GM06990 (cell line): ENCODE measurements at regions not wholly inside any gene's neighbourhood (a gene's known extent, or its start where the extent isn't known, plus 50 kb on each side); places are given as distances from the start of the nearest gene placed in this dataset.
A peak's percentile ranks its signal among the peaks of the same experiment; 100 is the strongest.

Experiments
- DNase-seq: peaks from one replicate; pipeline ENCODE4 v3.0.0-alpha.2; 2011; ENCODE audit not compliant: insufficient read length; ENCODE audit errors: extremely low read depth
- H3K27me3 ChIP-seq: replicated peaks from 2 replicates; pipeline ENCODE4 v1.6.0; 2011; ENCODE audit warnings: low read length; ENCODE audit not compliant: control insufficient read depth, insufficient read depth
- H3K36me3 ChIP-seq: 2 replicates; pipeline ENCODE4 v1.5.1; 2011; ENCODE audit warnings: low read length; ENCODE audit not compliant: control insufficient read depth, insufficient read depth
- H3K4me3 ChIP-seq: replicated peaks from 2 replicates; pipeline ENCODE4 v1.5.1; 2011; ENCODE audit warnings: low read depth, mild to moderate bottlenecking, control low read depth, low read length
- TF ChIP-seq, protein P1 (sequence below): IDR thresholded peaks from 2 replicates; pipeline ENCODE4 v1.5.1; 2011; ENCODE audit warnings: low read length, control low read depth, mild to moderate bottlenecking, inconsistent platforms; ENCODE audit not compliant: insufficient read depth, poor library complexity, severe bottlenecking

DNA sequence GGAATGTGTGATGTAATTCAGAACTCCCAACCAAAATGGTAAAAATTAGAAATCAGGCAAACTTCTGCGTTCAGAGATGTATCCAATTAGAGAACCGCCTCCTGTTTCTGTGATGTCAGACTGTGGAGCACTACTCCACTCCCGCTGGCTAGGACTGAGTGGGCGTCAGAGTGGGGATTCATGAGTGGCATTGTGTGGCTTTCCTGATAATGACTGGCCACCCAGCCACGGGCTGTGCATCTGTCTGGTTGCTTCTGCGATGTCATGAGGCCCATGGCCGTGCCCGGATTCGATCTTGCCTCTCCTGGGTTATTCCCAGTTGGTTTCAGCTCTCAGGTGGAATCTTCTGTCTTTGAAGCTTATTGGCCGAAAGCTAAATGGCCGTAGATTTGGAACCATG is 87.1 kb upstream of the KCNA1 start:
- DNase-seq = no peak
- Histone ChIP-seq H3K4me3 (no peak overlapping the region), H3K27me3 (no peaks in the 10 kb centered on the region), H3K36me3 (no peaks in the 10 kb centered on the region)
- TF ChIP-seq, protein P1, sequence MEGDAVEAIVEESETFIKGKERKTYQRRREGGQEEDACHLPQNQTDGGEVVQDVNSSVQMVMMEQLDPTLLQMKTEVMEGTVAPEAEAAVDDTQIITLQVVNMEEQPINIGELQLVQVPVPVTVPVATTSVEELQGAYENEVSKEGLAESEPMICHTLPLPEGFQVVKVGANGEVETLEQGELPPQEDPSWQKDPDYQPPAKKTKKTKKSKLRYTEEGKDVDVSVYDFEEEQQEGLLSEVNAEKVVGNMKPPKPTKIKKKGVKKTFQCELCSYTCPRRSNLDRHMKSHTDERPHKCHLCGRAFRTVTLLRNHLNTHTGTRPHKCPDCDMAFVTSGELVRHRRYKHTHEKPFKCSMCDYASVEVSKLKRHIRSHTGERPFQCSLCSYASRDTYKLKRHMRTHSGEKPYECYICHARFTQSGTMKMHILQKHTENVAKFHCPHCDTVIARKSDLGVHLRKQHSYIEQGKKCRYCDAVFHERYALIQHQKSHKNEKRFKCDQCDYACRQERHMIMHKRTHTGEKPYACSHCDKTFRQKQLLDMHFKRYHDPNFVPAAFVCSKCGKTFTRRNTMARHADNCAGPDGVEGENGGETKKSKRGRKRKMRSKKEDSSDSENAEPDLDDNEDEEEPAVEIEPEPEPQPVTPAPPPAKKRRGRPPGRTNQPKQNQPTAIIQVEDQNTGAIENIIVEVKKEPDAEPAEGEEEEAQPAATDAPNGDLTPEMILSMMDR = no peak

DNA sequence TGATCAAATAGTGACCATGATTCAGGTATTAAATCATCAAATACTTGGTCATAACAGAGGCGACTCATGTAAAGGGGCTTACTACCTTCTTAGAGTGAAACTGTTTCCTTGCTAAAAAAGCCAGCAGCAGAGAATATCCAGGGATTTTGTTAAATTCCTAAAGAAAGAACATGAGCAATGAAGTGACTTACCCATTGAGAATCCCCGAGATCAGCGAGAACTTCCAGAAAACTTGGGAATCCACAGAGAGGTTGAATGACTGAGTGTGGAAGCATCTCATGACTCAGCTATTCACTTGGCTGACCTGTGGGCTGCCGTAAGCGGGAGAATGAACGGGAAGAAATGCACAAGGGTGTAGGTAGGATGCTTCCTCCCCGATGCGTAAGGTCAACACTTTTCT is 85.3 kb upstream of the KCNA1 start:
- no peak for DNase-seq
- H3K4me3 ChIP-seq = no peak overlapping the region
- no peaks in the 10 kb centered on the region for H3K36me3 ChIP-seq
- H3K27me3 ChIP-seq = no peaks in the 10 kb centered on the region
- TF ChIP-seq, protein P1 = no peak

DNA sequence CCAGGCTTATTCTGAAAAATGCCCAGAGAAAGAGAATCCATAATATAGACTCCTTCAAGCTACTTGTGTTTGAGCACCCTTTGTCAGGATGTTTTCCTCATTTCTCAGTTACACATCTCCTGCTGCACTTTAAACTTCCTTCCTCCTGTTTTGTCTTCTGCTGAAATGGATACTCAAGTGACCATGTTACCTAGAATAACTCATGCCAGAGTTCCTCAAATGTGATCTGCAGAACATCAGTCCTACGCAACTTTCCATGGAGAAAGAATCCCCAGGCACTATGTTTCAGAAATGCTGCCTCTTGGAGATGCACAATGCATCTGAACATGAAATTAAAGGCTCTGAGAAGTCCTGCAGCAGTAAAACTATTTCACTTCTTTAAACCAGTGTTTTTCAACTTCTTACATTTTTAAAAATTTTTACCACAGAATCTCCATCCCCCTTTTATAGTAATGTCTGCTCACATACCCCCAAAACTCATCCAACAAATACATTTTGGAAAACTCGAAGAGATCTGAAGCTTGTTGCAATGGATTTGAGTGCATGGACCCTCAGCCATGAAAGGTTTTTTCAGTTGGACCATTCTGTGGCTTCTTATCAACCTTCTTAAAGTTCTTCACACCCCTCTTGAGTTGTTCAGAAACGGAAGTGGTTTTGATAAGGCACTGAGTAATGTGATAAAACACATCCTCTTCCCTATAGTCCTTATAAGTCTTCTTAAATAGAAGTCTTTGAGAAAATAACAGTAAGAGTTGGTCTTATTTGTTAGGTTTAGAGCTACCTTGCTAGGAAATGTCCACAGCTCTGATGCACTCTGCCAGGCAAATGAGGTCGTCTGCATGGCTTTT is 84.5 kb upstream of the KCNA1 start:
- no peak for DNase-seq

DNA sequence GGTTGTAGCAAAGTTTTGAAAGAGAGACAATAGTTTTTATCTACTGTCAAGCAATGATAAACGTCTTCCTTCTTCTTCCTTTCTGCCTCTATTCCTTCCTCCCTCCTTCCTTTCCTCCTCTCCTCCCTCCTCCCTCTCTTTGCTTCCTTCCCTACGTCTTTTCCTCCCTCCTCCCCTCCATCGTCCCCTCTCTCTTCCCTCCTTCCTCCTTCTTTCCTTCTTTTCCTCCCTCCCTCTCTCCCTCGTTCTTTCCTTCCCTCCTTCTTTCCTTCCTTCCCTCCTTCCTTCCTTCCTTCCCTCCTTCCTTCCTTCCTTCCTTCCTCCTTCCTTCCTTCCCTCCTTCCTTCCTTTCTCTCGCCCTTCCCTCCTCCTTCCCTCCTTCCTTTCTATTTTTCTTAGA is 82.8 kb upstream of the KCNA1 start:
- TF ChIP-seq, protein P1 = no peak
- no peaks in the 10 kb centered on the region for H3K36me3 ChIP-seq
- H3K4me3 ChIP-seq = no peak overlapping the region
- DNase-seq = no peak
- no peaks in the 10 kb centered on the region for H3K27me3 ChIP-seq

More for the DNA sequence above, 84.5 kb upstream of the KCNA1 start:
- Histone ChIP-seq H3K27me3 (no peaks in the 10 kb centered on the region), H3K4me3 (no peak overlapping the region), H3K36me3 (no peaks in the 10 kb centered on the region)
- TF ChIP-seq, protein P1 = no peak

DNA sequence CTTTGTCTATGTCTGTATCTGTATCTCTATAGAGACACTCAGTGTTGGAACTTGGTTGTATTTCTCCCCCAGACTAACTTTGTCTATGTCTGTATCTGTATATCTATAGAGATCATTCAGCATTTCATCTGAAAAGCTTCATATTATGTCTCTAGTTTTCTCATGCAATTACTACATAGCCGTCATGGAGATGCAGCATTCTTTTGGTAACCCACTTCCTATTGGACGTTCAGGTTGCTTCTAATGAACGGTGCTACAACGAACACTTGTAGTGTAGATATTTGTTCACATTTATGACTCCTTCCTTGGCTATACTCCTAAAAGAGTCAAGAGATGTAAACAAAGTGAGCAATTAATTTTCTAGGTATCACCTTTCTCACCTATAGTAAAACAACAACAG is 81.5 kb upstream of the KCNA1 start:
- H3K36me3 ChIP-seq = no peaks in the 10 kb centered on the region
- H3K27me3 ChIP-seq = no peaks in the 10 kb centered on the region
- DNase-seq = no peak
- TF ChIP-seq, protein P1 = no peak
- H3K4me3 ChIP-seq = peak overlapping the region; percentile 59
